ENCODE measurements at regions not wholly inside any gene's neighbourhood (a gene's known extent, or its start where the extent isn't known, plus 50 kb on each side); places are given as distances from the start of the nearest gene placed in this dataset.
"Not testable (repeated sequence)": the region's sequence is repeated elsewhere in the genome, so short reads cannot be mapped to it uniquely, and the experiment has no call there.

GRCh38 chrX:130552444-130553073 is 150.8 kb downstream of the RBMX2 start:
- DNase-seq (ENCODE audit: low read depth): no peak

- no peak for DNase-seq (ENCODE audit: low read depth)
Measured at GRCh38 chrX:130555341-130555740, 153.6 kb downstream of the RBMX2 start.

- no peak for DNase-seq (ENCODE audit: low read depth)
Measured at GRCh38 chrX:130555757-130556156, 154.0 kb downstream of the RBMX2 start.

GRCh38 chrX:130556951-130557350 is 155.2 kb downstream of the RBMX2 start:
- DNase-seq (ENCODE audit: low read depth): no peak

- DNase-seq (ENCODE audit: low read depth): no peak
Measured at GRCh38 chrX:130560544-130560943, 158.8 kb downstream of the RBMX2 start.

- no peak for DNase-seq (ENCODE audit: low read depth)
Measured at GRCh38 chrX:130561930-130562329, 160.1 kb downstream of the RBMX2 start.

GRCh38 chrX:130563476-130563875 is 161.7 kb downstream of the RBMX2 start:
- no peak for DNase-seq (ENCODE audit: low read depth)

- DNase-seq (ENCODE audit: low read depth): no peak
Measured at GRCh38 chrX:130566028-130566683, 164.4 kb downstream of the RBMX2 start.

GRCh38 chrX:130573030-130573429 is 171.2 kb downstream of the RBMX2 start:
- DNase-seq (ENCODE audit: low read depth): not testable (repeated sequence)
